NCI-H526 treated with DMSO at 0.1 percent for 48 hours (cell line): ENCODE measurements at regions not wholly inside any gene's neighbourhood (a gene's known extent, or its start where the extent isn't known, plus 50 kb on each side); places are given as distances from the start of the nearest gene placed in this dataset.
"Not testable (repeated sequence)": the region's sequence is repeated elsewhere in the genome, so short reads cannot be mapped to it uniquely, and the experiment has no call there.

ENCODE experiments used
- DNase-seq: peaks from one replicate; lab custom pipeline; 2025; lab: John Stamatoyannopoulos, UW

DNA sequence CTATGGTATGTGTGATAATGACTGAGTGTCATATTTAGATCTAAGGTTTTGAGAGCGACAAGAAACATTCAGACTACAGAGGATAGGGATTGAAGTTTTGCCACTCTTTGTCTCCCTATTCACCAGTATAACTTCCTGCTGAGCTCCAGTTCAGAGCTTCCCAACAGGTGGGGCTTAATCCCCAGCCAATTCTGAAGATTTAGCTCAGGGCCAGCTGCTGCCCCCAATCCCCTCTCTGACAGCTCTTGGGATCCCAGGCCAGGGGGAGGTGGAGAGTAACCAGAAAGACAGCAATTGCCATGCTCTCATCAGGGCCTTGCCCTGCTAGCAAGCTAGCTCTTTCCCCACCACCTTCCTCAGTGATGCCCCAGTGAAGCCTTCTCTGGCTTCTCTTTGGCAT is 57.8 kb downstream of the TRIL start:
- DNase-seq, result no peak

DNA sequence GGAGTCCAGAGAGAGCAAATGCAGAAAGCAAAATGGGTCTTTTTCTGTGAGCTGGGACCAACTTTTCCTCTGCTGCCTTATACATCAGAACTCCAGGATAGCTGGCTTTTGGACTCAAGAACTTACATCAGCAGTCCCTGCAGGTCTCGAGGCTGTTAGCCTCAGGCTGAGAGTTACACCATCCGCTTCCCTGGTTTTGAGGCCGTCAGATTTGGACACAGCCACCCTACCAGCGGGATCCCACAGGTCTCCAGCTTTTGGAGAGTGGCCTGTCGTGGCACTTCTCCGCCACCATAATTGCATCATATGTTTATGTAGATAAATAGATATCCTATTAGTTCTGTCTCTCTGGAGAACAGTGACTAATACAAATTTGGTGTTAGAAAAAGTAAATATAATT is 64.2 kb downstream of the TRIL start:
- no peak for DNase-seq

DNA sequence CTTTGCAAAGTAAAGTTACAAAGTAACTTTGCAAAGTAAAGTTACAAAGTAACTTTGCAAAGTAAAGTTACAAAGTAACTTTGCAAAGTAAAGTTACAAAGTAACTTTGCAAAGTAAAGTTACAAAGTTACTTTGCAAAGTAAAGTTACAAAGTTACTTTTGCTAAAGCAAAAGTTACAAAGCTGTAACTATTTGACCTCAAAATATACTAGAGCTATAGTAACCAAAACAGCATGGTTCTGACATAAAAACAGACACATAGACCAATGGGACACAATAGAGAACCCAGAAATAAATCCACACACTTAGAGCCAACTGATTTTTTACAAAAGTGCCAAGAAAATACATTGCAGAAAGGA is 66.3 kb downstream of the TRIL start:
- DNase-seq, result not testable (repeated sequence)

DNA sequence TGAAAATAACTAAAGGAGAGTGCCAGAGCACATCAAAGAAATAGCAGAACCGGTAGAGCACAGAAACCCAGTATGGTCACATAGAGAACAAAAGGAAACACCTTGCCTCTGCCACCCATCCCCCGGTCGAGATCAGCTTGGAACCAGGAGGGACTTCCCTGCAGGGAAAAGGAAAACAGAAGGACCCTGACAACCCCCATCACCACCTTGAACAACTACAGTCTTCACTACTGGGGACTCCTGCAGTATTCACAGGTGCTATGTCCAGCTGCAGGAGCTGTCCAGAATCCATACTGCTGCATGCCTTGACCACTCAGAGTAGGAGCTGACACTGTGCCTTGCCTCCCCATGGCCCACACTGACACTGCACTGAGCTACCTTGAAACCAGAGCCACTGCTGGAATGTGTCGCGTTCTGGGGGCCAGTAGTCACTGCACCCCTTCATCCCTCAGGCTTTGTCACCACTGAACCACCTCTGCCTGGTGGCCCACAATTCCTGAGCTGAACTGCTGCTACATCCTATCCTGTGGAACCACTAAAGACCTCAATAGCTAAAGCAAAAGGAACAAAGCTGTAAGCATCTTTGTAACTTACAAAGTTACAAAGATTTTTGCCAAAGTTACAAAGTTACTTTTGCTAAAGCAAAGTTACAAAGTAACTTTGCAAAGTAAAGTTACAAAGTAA is 66.8 kb downstream of the TRIL start:
- DNase-seq, result no peak

DNA sequence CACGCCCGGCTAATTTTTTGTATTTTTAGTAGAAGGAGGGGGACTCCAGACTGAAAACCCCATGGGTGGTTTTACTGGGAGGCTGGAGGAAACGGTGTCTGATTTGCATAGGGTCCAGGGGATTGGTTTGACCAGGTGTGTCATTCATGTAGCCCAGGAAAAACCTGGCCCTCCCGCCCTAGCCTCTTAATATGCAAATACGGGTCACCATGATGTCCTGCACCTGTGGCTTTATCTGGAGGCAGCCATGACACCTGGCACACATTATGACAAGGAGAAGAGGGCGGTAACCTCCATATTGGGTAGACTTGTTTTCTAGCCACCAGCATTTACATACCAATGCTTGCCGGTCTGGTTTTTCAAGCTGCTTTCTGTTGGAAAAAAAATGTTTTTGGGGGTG is 68.0 kb downstream of the TRIL start:
- peak; percentile 91 for DNase-seq

DNA sequence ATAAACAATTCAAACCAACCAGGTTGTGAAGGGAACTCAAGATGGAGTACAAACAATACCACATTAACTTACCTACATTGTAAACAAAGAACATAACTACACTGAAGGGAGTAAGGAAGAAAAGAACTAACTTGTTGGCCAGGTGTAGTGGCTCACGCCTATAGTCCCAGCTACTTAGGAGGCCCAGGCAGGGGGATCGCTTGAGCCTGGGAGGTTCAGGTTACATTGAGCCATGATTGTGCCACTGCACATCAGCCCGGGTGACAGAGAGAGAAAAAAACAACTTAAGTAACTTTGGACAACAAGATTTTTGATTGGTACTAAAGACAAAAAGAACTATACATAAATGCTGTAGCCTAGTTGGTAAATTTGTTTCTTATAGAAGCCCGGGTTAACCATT is 68.8 kb downstream of the TRIL start:
- no peak for DNase-seq

DNA sequence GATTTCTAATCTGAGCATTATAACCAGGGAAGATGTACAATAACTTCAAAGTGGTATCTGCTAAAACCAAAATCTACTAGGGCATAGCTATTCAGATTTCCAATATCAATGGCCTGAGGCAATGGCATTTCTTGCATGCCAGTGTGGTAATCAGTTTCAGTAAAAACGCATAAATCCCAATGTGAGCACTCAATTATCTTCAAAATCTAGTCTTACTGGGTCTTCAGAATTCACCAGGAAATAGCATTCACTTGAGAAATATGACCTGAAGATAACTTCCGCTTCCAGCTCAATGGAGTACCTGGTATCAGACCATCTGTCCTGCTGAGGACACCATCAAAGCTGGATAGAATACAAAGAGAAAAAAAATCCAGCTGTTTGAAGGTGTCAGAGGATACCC is 72.4 kb downstream of the TRIL start:
- DNase-seq, result no peak

DNA sequence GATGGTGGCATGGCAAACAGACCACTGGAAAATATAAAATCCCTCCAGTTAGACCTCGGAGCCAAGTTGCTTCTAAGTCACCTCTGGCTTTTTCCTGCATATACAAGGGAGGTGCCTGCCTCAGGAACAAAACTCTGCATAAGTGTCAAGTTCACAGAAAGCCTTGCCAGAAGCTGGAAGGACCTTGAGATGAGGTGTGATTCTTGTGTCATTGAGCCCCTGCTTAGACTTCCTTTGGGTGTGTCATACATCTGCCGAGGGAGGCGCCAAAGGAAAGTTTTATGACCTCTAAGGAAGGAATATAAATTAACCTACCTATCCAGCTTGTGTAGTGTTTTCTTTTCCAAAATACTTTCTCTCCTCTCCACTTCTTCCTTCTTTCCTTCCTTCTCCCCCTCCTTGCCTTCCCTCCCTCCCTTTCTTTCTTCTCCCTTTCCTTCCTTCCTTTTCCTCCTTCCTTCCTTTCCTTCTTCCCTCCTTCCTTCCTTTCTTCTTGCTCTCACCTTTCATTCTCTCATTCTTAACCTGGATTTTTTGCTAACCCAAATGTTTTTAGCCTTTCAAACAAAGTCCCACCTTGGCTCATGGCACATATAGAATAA is 75.2 kb downstream of the TRIL start:
- DNase-seq, result no peak

DNA sequence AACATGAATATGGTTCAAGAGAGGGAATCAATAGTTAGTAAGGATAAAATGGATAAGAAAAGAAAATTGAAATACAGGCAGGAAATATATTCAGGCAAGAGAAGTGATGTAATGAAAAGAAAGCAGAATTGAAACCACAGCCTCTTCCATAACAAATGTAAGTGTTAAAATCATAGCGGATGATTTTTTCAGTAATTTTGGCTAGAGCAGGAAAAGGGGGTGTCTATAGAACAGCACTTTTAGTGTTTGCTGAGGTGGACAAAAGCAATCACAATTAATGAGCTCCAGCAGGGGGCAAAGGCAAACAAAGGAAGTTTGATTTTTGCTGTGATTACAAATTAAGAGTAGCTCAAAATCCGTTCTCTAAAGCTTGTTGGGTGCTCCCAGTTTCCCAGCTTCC is 79.0 kb downstream of the TRIL start:
- DNase-seq, result no peak

DNA sequence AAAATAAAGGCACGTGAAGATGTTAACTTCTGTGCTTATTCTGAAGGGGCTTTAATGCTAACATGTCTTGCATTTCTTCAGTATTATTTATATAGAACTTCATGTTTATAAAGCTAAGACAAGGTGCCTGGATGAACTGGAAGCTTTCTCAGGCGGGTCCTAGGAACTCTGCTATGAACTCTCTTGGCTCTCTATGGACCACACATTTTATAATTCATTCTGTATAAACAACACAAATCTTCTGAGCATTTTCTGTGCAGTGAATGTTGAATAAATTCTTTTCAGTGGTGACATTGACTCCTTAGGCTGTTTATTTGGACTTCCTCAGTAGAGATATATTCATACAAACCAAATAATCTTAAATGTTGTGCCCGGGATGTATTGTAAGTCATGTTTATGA is 79.6 kb downstream of the TRIL start:
- no peak for DNase-seq
